IMR-90 (cell line): ENCODE measurements at regions not wholly inside any gene's neighbourhood (a gene's known extent, or its start where the extent isn't known, plus 50 kb on each side); places are given as distances from the start of the nearest gene placed in this dataset.

Experiments
- ATAC-seq: fragments of 200-7000 bp; cut with Tn5 transposase; 2 replicates; pipeline ENCODE4 v1.9.1; 2020; ENCODE audit warnings: low read depth, mild to moderate bottlenecking, moderate library complexity
- BruUV-seq: library from RNA; stranded (reverse); fragments of 400-500 nt; replicated peaks from 2 replicates; lab custom pipeline; 2021; lab: Mats Ljungman, UMichigan
- CTCF ChIA-PET: fragments of 300-600 bp; formaldehyde crosslinking; extraction: SDS; loops from one replicate; lab custom pipeline; 2021; ENCODE audit warnings: antibody characterized with exemption; lab: Yijun Ruan, JAX
- POLR2A ChIA-PET: fragments of 300-600 bp; sonication (Branson Sonifier 250); formaldehyde crosslinking; loops from one replicate; lab custom pipeline; 2022; ENCODE audit warnings: antibody characterized with exemption; ENCODE audit not compliant: unreplicated experiment; lab: Charles Lee
- DNase-seq: peaks from one replicate; pipeline ENCODE4 v3.0.0; 2013
- H2AFZ ChIP-seq: replicated peaks from 2 replicates; pipeline ENCODE3; 2013; ENCODE audit warnings: low read length, mild to moderate bottlenecking; ENCODE audit not compliant: poor library complexity
- H2AK5ac ChIP-seq: 2 replicates; pipeline ENCODE4 v1.6.1; 2013; ENCODE audit warnings: low read depth, low read length, inconsistent platforms
- H2AK9ac ChIP-seq: replicated peaks from 2 replicates; pipeline ENCODE3; 2013; ENCODE audit warnings: mild to moderate bottlenecking, low read depth, low read length, moderate library complexity; ENCODE audit not compliant: poor library complexity
- H2BK120ac ChIP-seq: 2 replicates; pipeline ENCODE4 v1.6.1; 2013; ENCODE audit warnings: low read depth, low read length, inconsistent platforms
- H2BK15ac ChIP-seq: 3 replicates; pipeline ENCODE4 v1.6.1; 2013; ENCODE audit warnings: low read depth, low read length, inconsistent platforms
- H2BK20ac ChIP-seq: 2 replicates; pipeline ENCODE4 v1.6.1; 2013; ENCODE audit warnings: low read depth, mild to moderate bottlenecking, inconsistent platforms, low read length, moderate library complexity
- H2BK5ac ChIP-seq: 2 replicates; pipeline ENCODE4 v1.6.1; 2013; ENCODE audit warnings: mild to moderate bottlenecking, low read depth, low read length, inconsistent platforms; ENCODE audit not compliant: poor library complexity, severe bottlenecking
- H3K14ac ChIP-seq: replicated peaks from 2 replicates; pipeline ENCODE4 v1.6.1; 2013; ENCODE audit warnings: low read depth, low read length, inconsistent platforms
- H3K18ac ChIP-seq: 2 replicates; pipeline ENCODE4 v1.6.1; 2013; ENCODE audit warnings: low read depth, low read length, control low read depth
- H3K23ac ChIP-seq: 2 replicates; pipeline ENCODE4 v1.6.1; 2013; ENCODE audit warnings: low read depth, low read length, inconsistent platforms
- H3K27ac ChIP-seq: 2 replicates; pipeline ENCODE4 v1.5.1; 2013; ENCODE audit warnings: mild to moderate bottlenecking, control low read depth, low read length; ENCODE audit not compliant: insufficient read depth
- H3K27me3 ChIP-seq: 2 replicates; pipeline ENCODE4 v1.6.1; 2013; ENCODE audit warnings: low read length; ENCODE audit not compliant: control insufficient read depth, insufficient read depth
- H3K36me3 ChIP-seq: 2 replicates; pipeline ENCODE4 v1.6.1; 2013; ENCODE audit warnings: low read length, mixed read lengths; ENCODE audit not compliant: control insufficient read depth, insufficient read depth
- H3K4ac ChIP-seq: 2 replicates; pipeline ENCODE4 v1.6.1; 2013; ENCODE audit warnings: low read depth, low read length, inconsistent platforms
- H3K4me1 ChIP-seq: 2 replicates; pipeline ENCODE4 v1.6.1; 2013; ENCODE audit warnings: low read length, mixed read lengths; ENCODE audit not compliant: control insufficient read depth, insufficient read depth
- H3K4me2 ChIP-seq: 2 replicates; pipeline ENCODE4 v1.6.1; 2013; ENCODE audit warnings: low read depth, mild to moderate bottlenecking, control low read depth, low read length, moderate library complexity
- H3K4me3 ChIP-seq: 2 replicates; pipeline ENCODE4 v1.5.1; 2013; ENCODE audit warnings: low read depth, mild to moderate bottlenecking, control low read depth, low read length, moderate library complexity; ENCODE audit not compliant: insufficient read depth
- H3K56ac ChIP-seq: 2 replicates; pipeline ENCODE4 v1.6.1; 2013; ENCODE audit warnings: low read length, inconsistent platforms; ENCODE audit not compliant: insufficient read depth; ENCODE audit errors: extremely low read depth
- H3K79me1 ChIP-seq, 2 experiments: 2 replicates each; pipeline ENCODE4 v1.6.1; 2013; ENCODE audit warnings: low read length in 2 of 2, inconsistent platforms in 1 of 2, low read depth in 1 of 2
- H3K9ac ChIP-seq: 2 replicates; pipeline ENCODE4 v1.6.1; 2013; ENCODE audit warnings: low read depth, low read length, control low read depth
- H3K9me1 ChIP-seq: 2 replicates; pipeline ENCODE4 v1.6.1; 2013; ENCODE audit warnings: low read length, inconsistent platforms; ENCODE audit not compliant: insufficient read depth
- H3K9me3 ChIP-seq: 2 replicates; pipeline ENCODE4 v1.6.1; 2013; ENCODE audit warnings: low read length; ENCODE audit not compliant: control insufficient read depth, insufficient read depth
- H4K20me1 ChIP-seq: 2 replicates; pipeline ENCODE4 v1.6.1; 2013; ENCODE audit warnings: low read length, inconsistent platforms; ENCODE audit not compliant: insufficient read depth
- H4K5ac ChIP-seq: 2 replicates; pipeline ENCODE4 v1.6.1; 2013; ENCODE audit warnings: mild to moderate bottlenecking, low read depth, low read length, control low read depth
- H4K8ac ChIP-seq, 2 experiments: 2 replicates each; pipeline ENCODE4 v1.6.1; 2013; ENCODE audit warnings: low read depth in 2 of 2, low read length in 2 of 2, control low read depth in 1 of 2, inconsistent platforms in 1 of 2
- H4K91ac ChIP-seq: 2 replicates; pipeline ENCODE4 v1.6.1; 2013; ENCODE audit warnings: low read depth, low read length, inconsistent platforms; ENCODE audit not compliant: insufficient read depth
- BHLHE40 ChIP-seq: fragments of 150-350 bp; IDR thresholded peaks from 2 replicates; pipeline ENCODE4 v1.6.1; 2016; ENCODE audit warnings: mild to moderate bottlenecking, low read depth, low read length
- CEBPB ChIP-seq: IDR thresholded peaks from 2 replicates; pipeline ENCODE4 v1.6.1; 2012; ENCODE audit warnings: low read depth, low read length, improper control_type of control experiment
- CHD1 ChIP-seq: IDR thresholded peaks from 2 replicates; pipeline ENCODE4 v1.6.1; 2012; ENCODE audit warnings: low read depth, low read length, improper control_type of control experiment
- ELK1 ChIP-seq: fragments of 150-350 bp; IDR thresholded peaks from 2 replicates; pipeline ENCODE4 v1.6.1; 2016; ENCODE audit warnings: low read depth, mild to moderate bottlenecking, low read length, moderate library complexity, borderline replicate concordance
- FOS ChIP-seq: fragments of 150-350 bp; IDR thresholded peaks from 2 replicates; pipeline ENCODE4 v1.6.1; 2016; ENCODE audit warnings: low read depth, low read length
- MAFK ChIP-seq: IDR thresholded peaks from 2 replicates; pipeline ENCODE4 v1.6.1; 2012; ENCODE audit warnings: low read depth, low read length, improper control_type of control experiment
- MAZ ChIP-seq: IDR thresholded peaks from 2 replicates; pipeline ENCODE4 v1.6.1; 2012; ENCODE audit warnings: low read depth, mild to moderate bottlenecking, low read length, improper control_type of control experiment, moderate library complexity, borderline replicate concordance
- MXI1 ChIP-seq: IDR thresholded peaks from 2 replicates; pipeline ENCODE4 v1.6.1; 2012; ENCODE audit warnings: low read depth, mild to moderate bottlenecking, low read length, moderate library complexity, borderline replicate concordance
- NFE2L2 ChIP-seq: fragments of 150-350 bp; IDR thresholded peaks from 2 replicates; pipeline ENCODE4 v1.6.1; 2016; ENCODE audit warnings: low read depth, mild to moderate bottlenecking, low read length
- POLR2A ChIP-seq: IDR thresholded peaks from 2 replicates; pipeline ENCODE4 v1.6.1; 2012; ENCODE audit warnings: mild to moderate bottlenecking, low read depth, low read length
- RAD21 ChIP-seq: IDR thresholded peaks from 2 replicates; pipeline ENCODE4 v1.6.1; 2012; ENCODE audit warnings: low read length, improper control_type of control experiment
- RCOR1 ChIP-seq: IDR thresholded peaks from 2 replicates; pipeline ENCODE4 v1.6.1; 2012; ENCODE audit warnings: mild to moderate bottlenecking, low read length, improper control_type of control experiment; ENCODE audit not compliant: insufficient replicate concordance
- RFX5 ChIP-seq: IDR thresholded peaks from 2 replicates; pipeline ENCODE4 v1.8.0; 2012; ENCODE audit warnings: low read depth, mild to moderate bottlenecking, low read length, moderate library complexity
- SMC3 ChIP-seq: fragments of 150-350 bp; IDR thresholded peaks from 2 replicates; pipeline ENCODE4 v1.6.1; 2016; ENCODE audit warnings: low read depth, mild to moderate bottlenecking, antibody characterized with exemption, low read length, moderate library complexity
- USF2 ChIP-seq: fragments of 150-350 bp; IDR thresholded peaks from 2 replicates; pipeline ENCODE4 v1.6.1; 2017; ENCODE audit warnings: mild to moderate bottlenecking, antibody characterized with exemption, low read length, low read depth
- WGBS, 2 experiments: methylation state at CpG; one replicate each; pipeline versions ENCODE4 v1.1.5 to v1.1.7; 2013; ENCODE audit warnings: missing lambda C conversion rate in 2 of 2; ENCODE audit not compliant: insufficient read length in 1 of 2; ENCODE audit errors: extremely low coverage in 2 of 2; 5-methylcytosine and 5-hydroxymethylcytosine counted together
- dilution Hi-C: fragments of 300-500 bp; cut with HindIII; formaldehyde crosslinking; loops from one replicate; pipeline ENCODE4 v1.14.3; 2018; ENCODE audit warnings: low sequenced_read_pairs; ENCODE audit not compliant: unreplicated experiment
- in situ Hi-C: fragments of 300-500 bp; cut with MboI; formaldehyde crosslinking; loops from 3 replicates; pipeline ENCODE4 v1.14.3; 2019; ENCODE audit warnings: low sequenced_read_pairs, inconsistent platforms, mixed read lengths
- intact Hi-C: fragments of 100-400 bp; cut with micrococcal nuclease; formaldehyde crosslinking; loops from 2 replicates; pipeline ENCODE4 v1.10.0; 2022
- TF ChIP-seq, protein P1 (sequence below): conservative IDR thresholded peaks from 2 replicates; pipeline ENCODE4 v1.5.1; 2012; ENCODE audit warnings: mild to moderate bottlenecking, low read depth, low read length, improper control_type of control experiment

DNA sequence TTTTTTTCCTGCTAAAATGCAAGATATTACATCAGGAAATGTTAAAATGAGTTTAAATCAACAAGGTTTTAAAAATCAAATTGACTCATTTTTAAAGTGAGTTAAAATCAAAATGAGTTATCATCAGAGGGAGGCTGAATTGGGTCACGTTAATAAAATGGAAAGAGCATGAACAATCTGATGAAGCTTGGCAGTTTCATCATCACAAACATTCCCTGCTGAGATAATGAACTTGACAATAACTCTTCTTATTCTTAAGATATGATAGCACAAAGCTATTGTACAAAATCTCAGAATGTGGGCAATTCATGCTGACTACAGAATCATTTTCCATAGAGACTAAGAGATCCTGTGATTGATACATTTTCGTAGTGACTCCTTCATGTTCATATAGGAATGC is 1086.7 kb downstream of the STIM2 start:
- Histone ChIP-seq H2AK9ac (no peak overlapping the region), H4K8ac (no peak overlapping the region), H3K4ac (no peak overlapping the region), H4K91ac (no peak overlapping the region), H3K9me1 (no peaks in the 10 kb centered on the region), H3K27me3 (no peaks in the 10 kb centered on the region), H3K9ac (no peak overlapping the region), H3K79me1 (no peaks in the 10 kb centered on the region), H2AK5ac (no peak overlapping the region), H3K27ac (no peak overlapping the region), H3K23ac (no peak overlapping the region), H3K9me3 (no peaks in the 10 kb centered on the region), H2BK120ac (no peak overlapping the region), H3K4me1 (no peaks in the 10 kb centered on the region), H4K20me1 (no peaks in the 10 kb centered on the region), H3K4me3 (no peak overlapping the region), H2AFZ (no peak overlapping the region), H3K56ac (no peak overlapping the region), H3K4me2 (no peak overlapping the region), H4K5ac (no peak overlapping the region), H2BK20ac (no peak overlapping the region), H2BK5ac (no peak overlapping the region), H3K14ac (no peak overlapping the region), H2BK15ac (no peak overlapping the region), H3K18ac (no peak overlapping the region), H3K36me3 (no peaks in the 10 kb centered on the region)
- no peak for TF ChIP-seq POLR2A
- TF ChIP-seq USF2, result no peak
- no peak for TF ChIP-seq MXI1
- no peak for TF ChIP-seq MAFK
- no peak for TF ChIP-seq FOS
- no peak for TF ChIP-seq MAZ
- TF ChIP-seq RCOR1, result no peak
- TF ChIP-seq CEBPB, result no peak
- no peak for TF ChIP-seq RAD21
- TF ChIP-seq CHD1, result no peak
- TF ChIP-seq, protein P1, sequence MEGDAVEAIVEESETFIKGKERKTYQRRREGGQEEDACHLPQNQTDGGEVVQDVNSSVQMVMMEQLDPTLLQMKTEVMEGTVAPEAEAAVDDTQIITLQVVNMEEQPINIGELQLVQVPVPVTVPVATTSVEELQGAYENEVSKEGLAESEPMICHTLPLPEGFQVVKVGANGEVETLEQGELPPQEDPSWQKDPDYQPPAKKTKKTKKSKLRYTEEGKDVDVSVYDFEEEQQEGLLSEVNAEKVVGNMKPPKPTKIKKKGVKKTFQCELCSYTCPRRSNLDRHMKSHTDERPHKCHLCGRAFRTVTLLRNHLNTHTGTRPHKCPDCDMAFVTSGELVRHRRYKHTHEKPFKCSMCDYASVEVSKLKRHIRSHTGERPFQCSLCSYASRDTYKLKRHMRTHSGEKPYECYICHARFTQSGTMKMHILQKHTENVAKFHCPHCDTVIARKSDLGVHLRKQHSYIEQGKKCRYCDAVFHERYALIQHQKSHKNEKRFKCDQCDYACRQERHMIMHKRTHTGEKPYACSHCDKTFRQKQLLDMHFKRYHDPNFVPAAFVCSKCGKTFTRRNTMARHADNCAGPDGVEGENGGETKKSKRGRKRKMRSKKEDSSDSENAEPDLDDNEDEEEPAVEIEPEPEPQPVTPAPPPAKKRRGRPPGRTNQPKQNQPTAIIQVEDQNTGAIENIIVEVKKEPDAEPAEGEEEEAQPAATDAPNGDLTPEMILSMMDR, result no peak
- TF ChIP-seq RFX5, result no peak
- TF ChIP-seq NFE2L2, result no peak
- TF ChIP-seq SMC3, result no peak
- TF ChIP-seq BHLHE40, result no peak
- no peak for TF ChIP-seq ELK1
- POLR2A ChIA-PET, result no interaction called here
- no peak for DNase-seq
- intact Hi-C loops (no loop called here), in situ Hi-C loops (no loop called here), dilution Hi-C loops (no loop called here)
- no TSS peak for BruUV-seq
- ATAC-seq, result no peak
- WGBS, 2 experiments, result no CpG with 5 or more reads among the region's 2 CpGs
- CTCF ChIA-PET, result no interaction called here
